22Rv1 (cell line): ENCODE measurements at regions not wholly inside any gene's neighbourhood (a gene's known extent, or its start where the extent isn't known, plus 50 kb on each side); places are given as distances from the start of the nearest gene placed in this dataset.

Experiments
- H3K27ac ChIP-seq: fragments of 450-650 bp; 2 replicates; pipeline ENCODE4 v1.5.1; 2017
- ZFX ChIP-seq: fragments of 450-650 bp; IDR thresholded peaks from 2 replicates; pipeline ENCODE4 v1.6.1; 2017; ENCODE audit warnings: antibody characterized with exemption, borderline replicate concordance
- TF ChIP-seq, protein P1 (sequence below): fragments of 450-650 bp; IDR thresholded peaks from 2 replicates; pipeline ENCODE4 v1.5.1; 2017; ENCODE audit warnings: mild to moderate bottlenecking

- no peak for TF ChIP-seq ZFX
- TF ChIP-seq, protein P1, sequence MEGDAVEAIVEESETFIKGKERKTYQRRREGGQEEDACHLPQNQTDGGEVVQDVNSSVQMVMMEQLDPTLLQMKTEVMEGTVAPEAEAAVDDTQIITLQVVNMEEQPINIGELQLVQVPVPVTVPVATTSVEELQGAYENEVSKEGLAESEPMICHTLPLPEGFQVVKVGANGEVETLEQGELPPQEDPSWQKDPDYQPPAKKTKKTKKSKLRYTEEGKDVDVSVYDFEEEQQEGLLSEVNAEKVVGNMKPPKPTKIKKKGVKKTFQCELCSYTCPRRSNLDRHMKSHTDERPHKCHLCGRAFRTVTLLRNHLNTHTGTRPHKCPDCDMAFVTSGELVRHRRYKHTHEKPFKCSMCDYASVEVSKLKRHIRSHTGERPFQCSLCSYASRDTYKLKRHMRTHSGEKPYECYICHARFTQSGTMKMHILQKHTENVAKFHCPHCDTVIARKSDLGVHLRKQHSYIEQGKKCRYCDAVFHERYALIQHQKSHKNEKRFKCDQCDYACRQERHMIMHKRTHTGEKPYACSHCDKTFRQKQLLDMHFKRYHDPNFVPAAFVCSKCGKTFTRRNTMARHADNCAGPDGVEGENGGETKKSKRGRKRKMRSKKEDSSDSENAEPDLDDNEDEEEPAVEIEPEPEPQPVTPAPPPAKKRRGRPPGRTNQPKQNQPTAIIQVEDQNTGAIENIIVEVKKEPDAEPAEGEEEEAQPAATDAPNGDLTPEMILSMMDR = no peak
- H3K27ac ChIP-seq = no peak overlapping the region
Observed at GRCh38 chr12:42669553-42669952, 80.0 kb upstream of the PRICKLE1 start.

DNA sequence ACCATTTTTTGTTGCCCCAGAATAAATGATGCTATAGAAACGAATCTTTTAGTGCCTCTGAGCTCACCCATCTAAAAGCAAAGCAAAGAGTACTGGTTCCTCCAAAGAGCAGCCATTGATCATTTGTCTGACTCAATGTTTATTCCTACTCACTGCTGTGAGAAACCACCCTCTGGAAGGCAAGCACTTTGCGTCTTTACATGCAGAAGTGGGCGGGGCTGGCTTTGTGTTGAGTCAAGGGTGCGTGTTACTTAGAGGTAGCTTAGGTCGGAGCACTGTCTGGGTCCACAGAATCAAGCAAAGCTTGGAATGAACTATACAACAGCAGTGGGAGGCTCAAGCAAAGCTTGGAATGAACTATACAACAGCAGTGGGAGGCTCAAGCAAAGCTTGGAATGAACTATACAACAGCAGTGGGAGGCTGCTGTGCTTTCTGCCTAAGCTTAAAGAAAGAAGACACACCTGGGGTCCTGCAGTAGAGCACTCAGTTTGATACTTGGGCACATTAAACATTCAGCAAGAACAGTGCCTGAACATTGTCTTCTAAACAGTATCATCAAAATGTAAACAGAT lies 77.2 kb upstream of the PRICKLE1 start:
- no peak overlapping the region for H3K27ac ChIP-seq
- TF ChIP-seq ZFX = no peak
- TF ChIP-seq, protein P1 = no peak

DNA sequence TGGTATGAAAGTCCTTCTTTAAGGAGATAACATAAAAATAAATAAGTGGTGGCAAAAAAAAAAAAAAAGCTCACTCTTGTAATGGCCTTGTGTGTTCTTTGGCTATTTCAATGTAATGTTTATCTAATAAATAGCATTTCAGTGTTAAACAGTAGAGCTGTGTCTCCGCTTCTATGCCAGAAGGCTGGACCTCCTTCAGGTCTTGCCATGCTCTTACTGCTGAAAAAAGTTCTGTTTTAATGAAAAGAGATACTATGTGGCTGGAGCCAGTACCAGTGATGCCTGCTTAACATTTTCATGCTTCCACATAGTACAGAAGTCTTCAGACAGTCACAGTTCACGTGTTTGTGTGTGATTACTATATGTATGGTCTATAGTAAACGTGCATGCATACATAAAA lies 74.1 kb upstream of the PRICKLE1 start:
- H3K27ac ChIP-seq = no peak overlapping the region
- TF ChIP-seq ZFX = no peak
- TF ChIP-seq, protein P1 = no peak

GRCh38 chr12:42660968-42661937 lies 71.7 kb upstream of the PRICKLE1 start:
- no peak overlapping the region for H3K27ac ChIP-seq
- no peak for TF ChIP-seq ZFX
- TF ChIP-seq, protein P1 = no peak

GRCh38 chr12:42660117-42660516 lies 70.6 kb upstream of the PRICKLE1 start:
- no peak overlapping the region for H3K27ac ChIP-seq
- TF ChIP-seq ZFX = no peak

GRCh38 chr12:42652048-42652447 lies 62.5 kb upstream of the PRICKLE1 start:
- H3K27ac ChIP-seq = no peak overlapping the region
- TF ChIP-seq ZFX = no peak
- TF ChIP-seq, protein P1 = no peak

DNA sequence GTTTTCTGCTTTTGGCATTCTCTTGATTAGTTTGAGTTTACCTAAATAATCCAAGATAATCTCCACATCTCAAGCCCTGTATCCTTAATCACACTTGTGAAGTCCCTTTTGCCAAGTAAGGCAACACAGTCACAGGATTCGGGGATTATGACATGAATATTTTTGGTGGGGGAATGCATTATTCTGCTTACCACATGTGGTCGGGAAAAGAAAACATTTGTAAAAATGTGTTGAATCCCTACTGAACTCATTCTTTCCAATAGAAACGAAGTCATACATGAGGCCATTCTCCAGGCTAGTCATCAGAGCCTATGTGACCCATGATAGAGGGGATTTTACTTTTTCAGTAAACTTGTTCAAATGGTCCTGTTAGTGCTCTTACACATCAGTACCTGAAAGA lies 58.5 kb upstream of the PRICKLE1 start:
- TF ChIP-seq, protein P1 = no peak
- no peak for TF ChIP-seq ZFX
- no peak overlapping the region for H3K27ac ChIP-seq
